Loucy (cell line): ENCODE measurements at regions not wholly inside any gene's neighbourhood (a gene's known extent, or its start where the extent isn't known, plus 50 kb on each side); places are given as distances from the start of the nearest gene placed in this dataset.

Source experiments
- CTCF ChIP-seq: fragments of 200-600 bp; sonication (generic); conservative IDR thresholded peaks from 2 replicates; pipeline ENCODE4 v1.5.1; 2014; ENCODE audit warnings: mild to moderate bottlenecking, antibody characterized with exemption, low read length
- EZH2phosphoT487 ChIP-seq: fragments of 200-600 bp; IDR thresholded peaks from 2 replicates; pipeline ENCODE4 v1.6.1; 2018; ENCODE audit warnings: antibody characterized with exemption, mild to moderate bottlenecking, moderate library complexity, borderline replicate concordance

- TF ChIP-seq CTCF (no peak), EZH2phosphoT487 (no peak)
These were observed 280.0 kb downstream of the LRIG3 start for GRCh38 chr12:58640314-58640713.
